Neuronal stem cell (in vitro differentiated cells): ENCODE measurements at regions not wholly inside any gene's neighbourhood (a gene's known extent, or its start where the extent isn't known, plus 50 kb on each side); places are given as distances from the start of the nearest gene placed in this dataset.

Experiments
- DNase-seq: peaks from one replicate; pipeline ENCODE4 v3.0.0-alpha.2; 2013; ENCODE audit warnings: low spot score
- H2AFZ ChIP-seq: one replicate; pipeline ENCODE4 v1.6.1; 2013; ENCODE audit warnings: mild to moderate bottlenecking, low read length, inconsistent platforms
- H2AK5ac ChIP-seq: 2 replicates; pipeline ENCODE4 v1.6.1; 2013; ENCODE audit warnings: low read depth, mild to moderate bottlenecking, inconsistent platforms, low read length, moderate library complexity, mixed read lengths
- H2BK120ac ChIP-seq: 2 replicates; pipeline ENCODE4 v1.6.1; 2013; ENCODE audit warnings: low read depth, mild to moderate bottlenecking, inconsistent platforms, low read length, moderate library complexity, mixed read lengths
- H2BK12ac ChIP-seq: one replicate; pipeline ENCODE4 v1.6.1; 2013; ENCODE audit warnings: low read length, inconsistent platforms
- H2BK15ac ChIP-seq: 2 replicates; pipeline ENCODE4 v1.6.1; 2013; ENCODE audit warnings: mild to moderate bottlenecking, low read length, inconsistent platforms, mixed read lengths
- H2BK5ac ChIP-seq: one replicate; pipeline ENCODE4 v1.6.1; 2013; ENCODE audit warnings: inconsistent platforms, mild to moderate bottlenecking, low read length, moderate library complexity
- H3K14ac ChIP-seq: one replicate; pipeline ENCODE4 v1.6.1; 2013; ENCODE audit warnings: low read length, inconsistent platforms
- H3K18ac ChIP-seq: 2 replicates; pipeline ENCODE4 v1.6.1; 2013; ENCODE audit warnings: low read length, inconsistent platforms
- H3K23ac ChIP-seq: 2 replicates; pipeline ENCODE4 v1.6.1; 2013; ENCODE audit warnings: low read depth, mild to moderate bottlenecking, mixed read lengths, low read length, inconsistent platforms; ENCODE audit not compliant: poor library complexity
- H3K27ac ChIP-seq: replicated peaks from 3 replicates; pipeline ENCODE4 v1.5.1; 2013; ENCODE audit warnings: low read length, inconsistent platforms
- H3K27me3 ChIP-seq, 3 experiments: 2 replicates each; pipeline ENCODE4 v1.6.1; 2013; ENCODE audit warnings: low read length in 3 of 3, mild to moderate bottlenecking in 2 of 3, inconsistent platforms in 1 of 3, low read depth in 1 of 3, mixed read lengths in 1 of 3, moderate library complexity in 1 of 3; ENCODE audit not compliant: control insufficient read depth in 3 of 3, insufficient read depth in 3 of 3
- H3K36me3 ChIP-seq, 2 donors: replicated peaks in 1 of 2; 2 replicates each; pipeline ENCODE4 v1.6.1; 2013; ENCODE audit warnings: low read length in 2 of 2; ENCODE audit not compliant: control insufficient read depth in 2 of 2, insufficient read depth in 2 of 2
- H3K4ac ChIP-seq: 2 replicates; pipeline ENCODE4 v1.6.1; 2013; ENCODE audit warnings: inconsistent platforms, mild to moderate bottlenecking, low read length, moderate library complexity
- H3K4me1 ChIP-seq, 2 donors: 1 replicate in 1 of 2; 2 replicates in 1 of 2; pipeline ENCODE4 v1.6.1; 2013; ENCODE audit warnings: low read length in 2 of 2, low read depth in 1 of 2; ENCODE audit not compliant: control insufficient read depth in 2 of 2, insufficient read depth in 1 of 2
- H3K4me2 ChIP-seq: one replicate; pipeline ENCODE4 v1.6.1; 2013; ENCODE audit warnings: mild to moderate bottlenecking, low read length, inconsistent platforms; ENCODE audit not compliant: insufficient read depth, poor library complexity, severe bottlenecking
- H3K4me3 ChIP-seq, 2 donors: 2 replicates each; pipeline ENCODE4 v1.5.1; 2013; ENCODE audit warnings: low read length in 2 of 2, mild to moderate bottlenecking in 2 of 2, inconsistent platforms in 1 of 2, moderate library complexity in 1 of 2
- H3K79me1 ChIP-seq: one replicate; pipeline ENCODE4 v1.6.1; 2013; ENCODE audit warnings: low read depth, mild to moderate bottlenecking, inconsistent platforms, low read length, moderate library complexity
- H3K9ac ChIP-seq: one replicate; pipeline ENCODE4 v1.6.1; 2013; ENCODE audit warnings: mild to moderate bottlenecking, low read depth, low read length, inconsistent platforms; ENCODE audit not compliant: poor library complexity
- H3K9me3 ChIP-seq, 2 donors: replicated peaks in 1 of 2; 2 replicates each; pipeline versions ENCODE3 to v1.6.1; 2013; ENCODE audit warnings: low read length in 2 of 2, mild to moderate bottlenecking in 2 of 2, inconsistent platforms in 1 of 2, low read depth in 1 of 2, mixed read lengths in 1 of 2, moderate library complexity in 1 of 2; ENCODE audit not compliant: control insufficient read depth in 2 of 2, insufficient read depth in 1 of 2
- H4K8ac ChIP-seq: one replicate; pipeline ENCODE4 v1.6.1; 2013; ENCODE audit warnings: low read depth, mild to moderate bottlenecking, inconsistent platforms, low read length, moderate library complexity
- H4K91ac ChIP-seq: one replicate; pipeline ENCODE4 v1.6.1; 2013; ENCODE audit warnings: low read length, low read depth, mild to moderate bottlenecking, inconsistent platforms; ENCODE audit not compliant: poor library complexity
- WGBS, 2 donors: extraction: QIAGEN DNeasy Blood & Tissue Kit; methylation state at CpG; one replicate each; pipeline ENCODE4 v1.1.7; 2013; ENCODE audit warnings: missing lambda C conversion rate in 2 of 2, mixed read lengths in 1 of 2; ENCODE audit not compliant: insufficient read length in 2 of 2, insufficient replicate concordance in 1 of 2; ENCODE audit errors: extremely low coverage in 2 of 2; 5-methylcytosine and 5-hydroxymethylcytosine counted together

DNA sequence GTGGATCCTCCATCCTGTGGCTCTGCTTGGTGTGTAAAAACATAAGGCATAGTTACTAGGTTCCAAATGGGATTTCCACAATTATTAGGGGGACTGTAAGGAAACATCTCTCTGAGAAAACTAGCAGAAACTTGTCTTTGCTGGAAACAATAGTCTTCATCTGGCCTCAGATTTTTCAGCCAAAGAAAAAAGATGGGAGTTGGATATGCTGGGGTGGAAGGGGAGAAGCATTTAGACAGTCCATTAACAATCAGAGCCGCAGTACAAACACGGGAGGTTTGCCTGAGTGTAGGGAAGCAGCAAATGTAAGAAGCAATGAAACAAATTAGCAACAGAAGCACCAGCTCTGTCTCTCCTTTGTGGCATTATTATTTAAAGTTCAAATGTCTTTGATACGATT, 402.7 kb upstream of the ZNF608 start:
- Histone ChIP-seq H3K4me2 (no peak overlapping the region), H4K8ac (no peak overlapping the region), H3K27me3 (no peaks in the 10 kb centered on the region), H3K9ac (no peak overlapping the region), H3K18ac (no peak overlapping the region), H2AK5ac (no peak overlapping the region), H3K14ac (no peak overlapping the region), H2BK120ac (no peak overlapping the region), H3K4me3 (no peak overlapping the region), H3K27ac (no peak overlapping the region), H3K4ac (no peak overlapping the region), H4K91ac (no peak overlapping the region), H2BK12ac (no peak overlapping the region), H3K9me3 (no peaks in the 10 kb centered on the region), H3K23ac (no peak overlapping the region), H3K79me1 (no peaks in the 10 kb centered on the region), H2AFZ (peak overlapping the region; percentile 6), H2BK15ac (no peak overlapping the region), H2BK5ac (no peak overlapping the region), H3K36me3 (no peaks in the 10 kb centered on the region), H3K4me1 (peaks cover 5 to 18% of the 10 kb centered on the region in 2 donors)
- no CpG with 5 or more reads among the region's 3 CpGs for WGBS, 2 donors
- no peak for DNase-seq

DNA sequence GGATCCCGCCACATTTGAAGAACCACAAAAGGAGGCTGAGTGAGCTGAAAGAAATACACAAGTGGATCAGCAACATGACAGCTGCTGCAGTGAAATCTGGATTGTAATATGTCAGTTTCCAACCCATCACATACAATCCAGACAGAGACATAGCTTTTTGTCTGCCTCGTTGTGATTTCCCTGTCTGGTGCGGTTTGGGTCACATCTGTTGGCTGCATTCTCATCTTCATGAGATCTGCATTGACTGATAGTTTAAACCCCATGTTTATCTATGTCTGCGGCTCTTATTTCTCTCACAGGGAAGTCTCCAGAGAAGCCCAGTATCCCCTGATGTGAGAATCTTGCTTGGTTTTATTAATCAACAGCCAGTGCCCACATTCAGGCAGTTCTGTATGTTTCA, 403.1 kb upstream of the ZNF608 start:
- Histone ChIP-seq H3K27ac (no peak overlapping the region), H3K9me3 (no peaks in the 10 kb centered on the region), H3K14ac (no peak overlapping the region), H4K91ac (no peak overlapping the region), H3K4me3 (no peak overlapping the region), H3K9ac (no peak overlapping the region), H2AFZ (peak overlapping the region; percentile 6), H3K27me3 (no peaks in the 10 kb centered on the region), H2BK15ac (no peak overlapping the region), H3K79me1 (no peaks in the 10 kb centered on the region), H2AK5ac (no peak overlapping the region), H3K4me2 (no peak overlapping the region), H3K4ac (no peak overlapping the region), H3K23ac (no peak overlapping the region), H3K36me3 (no peaks in the 10 kb centered on the region), H3K4me1 (peaks cover 5 to 18% of the 10 kb centered on the region in 2 donors), H2BK120ac (no peak overlapping the region), H2BK12ac (no peak overlapping the region), H3K18ac (no peak overlapping the region), H4K8ac (no peak overlapping the region), H2BK5ac (no peak overlapping the region)
- DNase-seq, result no peak
- no CpG with 5 or more reads among the region's 4 CpGs for WGBS, 2 donors

DNA sequence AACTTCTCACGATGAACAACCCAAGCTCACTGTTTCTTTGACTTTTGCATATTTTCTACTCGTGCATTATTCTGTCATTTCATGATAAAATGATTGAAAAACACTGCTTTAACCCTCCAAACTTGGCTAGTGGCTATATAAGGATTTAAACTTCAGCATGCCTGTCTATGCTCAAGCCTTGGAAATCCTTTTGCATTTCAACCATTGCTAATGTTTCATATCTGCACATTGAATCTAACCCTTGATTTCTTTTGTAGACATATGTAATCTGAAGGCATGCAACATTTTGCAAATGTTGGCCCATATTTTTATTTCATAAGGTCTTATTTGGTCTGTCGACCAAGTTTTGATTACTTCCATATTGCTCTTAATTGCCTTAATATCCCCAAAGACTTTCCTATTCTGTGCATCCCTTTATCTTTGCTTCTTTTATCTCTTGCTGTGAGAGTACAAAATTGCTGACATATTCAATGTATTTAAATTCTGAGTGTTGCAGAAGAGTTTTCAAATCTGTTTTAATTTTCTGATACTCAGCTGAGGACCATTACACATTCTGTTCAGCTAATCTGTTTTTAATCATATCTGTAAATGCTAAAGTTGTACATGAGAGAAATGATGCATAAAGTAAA, 403.7 kb upstream of the ZNF608 start:
- Histone ChIP-seq H2BK5ac (no peak overlapping the region), H3K9me3 (no peaks in the 10 kb centered on the region)

DNA sequence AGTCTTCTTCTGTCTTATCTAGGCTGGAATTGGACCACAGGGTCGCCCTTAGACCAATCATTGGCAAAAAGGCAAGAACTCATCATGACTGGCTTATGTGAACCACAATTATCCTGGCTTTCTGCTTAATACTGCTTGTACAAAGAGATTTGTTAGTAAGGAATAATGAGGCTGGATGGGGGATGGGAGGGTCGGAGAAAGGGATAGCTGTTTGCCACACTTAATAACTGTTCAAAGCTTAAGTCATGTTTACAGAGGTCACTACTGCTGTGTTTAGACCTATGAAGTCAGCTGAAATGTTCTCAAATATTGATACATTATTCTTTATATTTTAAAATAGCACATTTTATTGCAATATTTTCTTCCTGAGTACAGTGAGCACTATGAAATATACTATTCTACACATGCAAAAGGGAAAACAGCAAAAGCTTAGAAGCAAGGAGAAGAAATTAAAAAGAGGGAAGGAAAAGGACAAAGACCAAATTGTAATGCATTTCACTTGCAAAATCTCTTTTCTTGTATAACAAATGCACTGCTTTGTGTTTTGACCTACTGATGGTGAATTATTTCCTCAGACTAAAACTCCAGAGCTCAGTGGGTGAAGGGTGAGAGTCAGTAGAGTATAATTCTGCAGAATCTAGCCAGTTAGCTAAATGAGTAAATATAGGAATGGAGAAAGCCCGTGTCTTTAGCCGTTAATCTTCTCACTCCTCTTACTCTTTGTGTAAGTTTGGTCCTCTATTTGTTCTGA, 404.9 kb upstream of the ZNF608 start:
- Histone ChIP-seq H2BK15ac (no peak overlapping the region), H3K27ac (no peak overlapping the region), H2AFZ (no peak overlapping the region), H3K18ac (no peak overlapping the region), H3K9me3 (no peaks in the 10 kb centered on the region), H3K36me3 (no peaks in the 10 kb centered on the region), H3K9ac (no peak overlapping the region), H3K23ac (no peak overlapping the region), H3K14ac (no peak overlapping the region), H2AK5ac (no peak overlapping the region), H4K8ac (no peak overlapping the region), H3K4me3 (no peak overlapping the region), H3K4me1 (peaks cover 5 to 18% of the 10 kb centered on the region in 2 donors), H2BK120ac (no peak overlapping the region), H2BK12ac (no peak overlapping the region), H3K4me2 (no peak overlapping the region), H3K4ac (no peak overlapping the region), H3K27me3 (no peaks in the 10 kb centered on the region), H4K91ac (no peak overlapping the region), H2BK5ac (no peak overlapping the region), H3K79me1 (no peaks in the 10 kb centered on the region)
- no CpG with 5 or more reads among the region's 4 CpGs for WGBS, 2 donors
- no peak for DNase-seq

More for the DNA sequence above, 403.7 kb upstream of the ZNF608 start:
- Histone ChIP-seq H2AFZ (no peak overlapping the region), H3K4ac (no peak overlapping the region), H3K9ac (no peak overlapping the region), H3K18ac (no peak overlapping the region), H3K4me2 (no peak overlapping the region), H4K91ac (no peak overlapping the region), H3K27me3 (no peaks in the 10 kb centered on the region), H4K8ac (no peak overlapping the region), H3K27ac (no peak overlapping the region), H3K14ac (no peak overlapping the region), H3K4me1 (peaks cover 5 to 18% of the 10 kb centered on the region in 2 donors), H2AK5ac (no peak overlapping the region), H3K4me3 (no peak overlapping the region), H3K23ac (no peak overlapping the region), H3K79me1 (no peaks in the 10 kb centered on the region), H2BK120ac (no peak overlapping the region), H2BK12ac (no peak overlapping the region), H3K36me3 (no peaks in the 10 kb centered on the region), H2BK15ac (no peak overlapping the region)
- no CpG with 5 or more reads among the region's 3 CpGs for WGBS, 2 donors
- no peak for DNase-seq
